Smooth muscle cell (in vitro differentiated cells): ENCODE measurements at regions not wholly inside any gene's neighbourhood (a gene's known extent, or its start where the extent isn't known, plus 50 kb on each side); places are given as distances from the start of the nearest gene placed in this dataset.

Source experiments
- DNase-seq: peaks from one replicate; lab custom pipeline; 2025; ENCODE audit not compliant: unreplicated experiment; lab: John Stamatoyannopoulos, UW
- H2AFZ ChIP-seq: fragments of 200-600 bp; sonication (generic); 2 replicates; pipeline ENCODE4 v1.6.0; 2016; ENCODE audit warnings: antibody characterized with exemption, low read depth, mild to moderate bottlenecking
- H3F3A ChIP-seq: fragments of 200-600 bp; sonication (generic); 2 replicates; pipeline ENCODE4 v1.6.0; 2017; ENCODE audit warnings: antibody characterized with exemption, low read depth
- H3K27ac ChIP-seq: fragments of 200-600 bp; sonication (generic); 2 replicates; pipeline ENCODE4 v1.5.1; 2016; ENCODE audit warnings: low read depth, mild to moderate bottlenecking
- H3K27me3 ChIP-seq: fragments of 200-600 bp; sonication (generic); 2 replicates; pipeline ENCODE4 v1.6.1; 2016; ENCODE audit warnings: low read depth, mild to moderate bottlenecking
- H3K36me3 ChIP-seq: fragments of 200-600 bp; sonication (generic); 2 replicates; pipeline ENCODE4 v1.5.1; 2016; ENCODE audit warnings: low read depth
- H3K4me1 ChIP-seq: fragments of 200-600 bp; sonication (generic); 2 replicates; pipeline ENCODE4 v1.5.1; 2016; ENCODE audit warnings: low read depth
- H3K4me2 ChIP-seq: fragments of 200-600 bp; sonication (generic); 2 replicates; pipeline ENCODE4 v1.6.0; 2016; ENCODE audit warnings: mild to moderate bottlenecking
- H3K4me3 ChIP-seq: fragments of 200-600 bp; sonication (generic); 2 replicates; pipeline ENCODE4 v1.5.1; 2016; ENCODE audit warnings: mild to moderate bottlenecking
- H3K79me2 ChIP-seq: fragments of 200-600 bp; sonication (generic); 2 replicates; pipeline ENCODE4 v1.6.0; 2016; ENCODE audit warnings: low read depth, mild to moderate bottlenecking
- H3K9ac ChIP-seq: fragments of 200-600 bp; sonication (generic); 2 replicates; pipeline ENCODE4 v1.6.0; 2016; ENCODE audit warnings: low read depth
- H3K9me3 ChIP-seq: fragments of 200-600 bp; sonication (generic); replicated peaks from 2 replicates; pipeline ENCODE4 v1.5.1; 2016; ENCODE audit warnings: low read depth
- H4K20me1 ChIP-seq: fragments of 200-600 bp; sonication (generic); 2 replicates; pipeline ENCODE4 v1.6.0; 2016; ENCODE audit warnings: low read depth
- WGBS: methylation state at CpG from one replicate; pipeline ENCODE4 v1.1.7; 2016; ENCODE audit warnings: low lambda C conversion rate; 5-methylcytosine and 5-hydroxymethylcytosine counted together
- TF ChIP-seq, protein P1 (sequence below): fragments of 200-600 bp; sonication (generic); IDR thresholded peaks from 2 replicates; pipeline ENCODE4 v1.5.1; 2017; ENCODE audit warnings: borderline replicate concordance, mild to moderate bottlenecking, antibody characterized with exemption; ENCODE audit not compliant: insufficient read depth, poor library complexity, severe bottlenecking

DNA sequence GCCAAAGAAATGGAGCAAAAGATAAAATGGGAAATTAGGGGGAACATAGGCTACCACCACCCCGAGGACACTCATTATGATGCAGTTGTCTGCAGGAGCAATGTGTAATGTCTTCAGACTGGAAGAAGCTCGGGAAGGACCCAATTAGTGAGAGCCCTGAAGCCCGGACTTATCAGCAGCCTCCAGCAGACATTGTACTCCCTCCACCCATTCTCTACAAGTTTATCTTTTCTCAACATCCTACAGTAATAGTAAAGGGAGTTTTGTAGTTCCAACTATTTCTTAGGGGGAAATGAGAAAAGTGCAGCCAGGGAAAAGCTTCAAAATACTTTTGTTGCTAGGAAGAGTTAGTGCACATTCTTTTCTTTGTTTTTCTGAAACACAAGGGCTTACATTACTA is 657.3 kb upstream of the COBL start:
- Histone ChIP-seq H3K27me3 (no peaks in the 10 kb centered on the region), H3K4me3 (no peak overlapping the region), H3F3A (no peaks in the 10 kb centered on the region), H3K9me3 (no peaks in the 10 kb centered on the region), H2AFZ (peak overlapping the region; percentile 21), H3K4me2 (no peak overlapping the region), H3K79me2 (no peaks in the 10 kb centered on the region), H3K9ac (no peak overlapping the region), H4K20me1 (no peaks in the 10 kb centered on the region), H3K27ac (no peak overlapping the region), H3K36me3 (no peaks in the 10 kb centered on the region), H3K4me1 (no peaks in the 10 kb centered on the region)
- TF ChIP-seq, protein P1, sequence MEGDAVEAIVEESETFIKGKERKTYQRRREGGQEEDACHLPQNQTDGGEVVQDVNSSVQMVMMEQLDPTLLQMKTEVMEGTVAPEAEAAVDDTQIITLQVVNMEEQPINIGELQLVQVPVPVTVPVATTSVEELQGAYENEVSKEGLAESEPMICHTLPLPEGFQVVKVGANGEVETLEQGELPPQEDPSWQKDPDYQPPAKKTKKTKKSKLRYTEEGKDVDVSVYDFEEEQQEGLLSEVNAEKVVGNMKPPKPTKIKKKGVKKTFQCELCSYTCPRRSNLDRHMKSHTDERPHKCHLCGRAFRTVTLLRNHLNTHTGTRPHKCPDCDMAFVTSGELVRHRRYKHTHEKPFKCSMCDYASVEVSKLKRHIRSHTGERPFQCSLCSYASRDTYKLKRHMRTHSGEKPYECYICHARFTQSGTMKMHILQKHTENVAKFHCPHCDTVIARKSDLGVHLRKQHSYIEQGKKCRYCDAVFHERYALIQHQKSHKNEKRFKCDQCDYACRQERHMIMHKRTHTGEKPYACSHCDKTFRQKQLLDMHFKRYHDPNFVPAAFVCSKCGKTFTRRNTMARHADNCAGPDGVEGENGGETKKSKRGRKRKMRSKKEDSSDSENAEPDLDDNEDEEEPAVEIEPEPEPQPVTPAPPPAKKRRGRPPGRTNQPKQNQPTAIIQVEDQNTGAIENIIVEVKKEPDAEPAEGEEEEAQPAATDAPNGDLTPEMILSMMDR = no peak
- 60% methylated on average over 3 of the region's 3 CpGs for WGBS
- no peak for DNase-seq

DNA sequence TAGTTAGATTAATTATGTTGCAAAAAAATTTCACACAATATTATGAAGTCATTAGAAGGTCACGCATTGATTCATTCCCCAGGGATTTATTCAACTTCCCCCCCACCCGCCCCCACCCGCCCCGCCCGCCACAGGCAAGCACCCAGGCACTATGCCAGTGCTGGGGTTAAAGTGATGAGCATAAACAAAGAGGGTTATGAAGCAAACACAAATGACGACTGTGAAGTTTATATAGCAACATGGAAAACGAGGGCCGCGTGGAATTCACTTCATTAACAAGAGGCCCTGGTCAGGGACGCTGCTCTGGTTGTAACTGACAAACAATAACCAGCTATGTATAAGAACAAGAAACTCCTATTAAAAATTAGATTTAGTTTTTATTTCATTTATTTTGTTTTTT is 656.5 kb upstream of the COBL start:
- 87% methylated on average over 10 of the region's 10 CpGs for WGBS
- Histone ChIP-seq H2AFZ (no peak overlapping the region), H4K20me1 (no peaks in the 10 kb centered on the region), H3K79me2 (no peaks in the 10 kb centered on the region), H3K4me1 (no peaks in the 10 kb centered on the region), H3K27me3 (no peaks in the 10 kb centered on the region), H3K36me3 (no peaks in the 10 kb centered on the region), H3K9me3 (no peaks in the 10 kb centered on the region), H3F3A (no peaks in the 10 kb centered on the region), H3K27ac (no peak overlapping the region), H3K9ac (no peak overlapping the region), H3K4me2 (no peak overlapping the region), H3K4me3 (no peak overlapping the region)
- TF ChIP-seq, protein P1 = no peak
- DNase-seq = no peak

DNA sequence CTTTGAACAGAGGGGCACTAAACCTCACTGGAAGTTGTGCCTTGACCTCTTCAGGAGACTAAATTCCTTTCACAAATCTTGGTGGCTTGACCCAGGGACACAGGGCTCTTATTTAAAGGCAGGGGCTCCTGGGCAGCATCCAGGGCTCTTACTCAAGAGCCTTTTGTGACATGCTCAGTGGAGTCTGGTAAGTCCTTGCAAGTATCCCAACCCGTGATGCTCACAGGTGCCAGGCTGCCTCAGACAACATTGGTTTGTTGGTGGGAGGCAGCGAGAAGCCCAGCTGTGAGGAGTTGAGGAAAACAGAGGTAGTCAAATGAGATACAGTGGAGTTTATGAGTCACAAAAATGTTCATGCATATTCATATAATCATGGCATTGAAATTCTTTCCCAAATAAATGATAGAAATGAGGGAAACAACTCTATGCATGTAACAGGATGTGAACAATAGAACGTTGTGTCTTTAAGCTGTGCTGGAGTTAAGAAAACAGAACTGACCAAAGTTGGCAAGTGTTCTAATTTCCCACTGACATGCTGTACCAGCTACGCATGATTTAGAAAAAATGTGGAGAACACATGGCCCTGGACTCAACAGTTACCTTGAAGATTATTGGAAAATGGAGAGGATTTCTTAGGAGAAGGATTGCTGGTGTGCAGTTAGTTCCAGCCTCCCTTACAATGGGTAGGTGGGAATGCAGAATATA is 654.5 kb upstream of the COBL start:
- Histone ChIP-seq H3F3A (no peaks in the 10 kb centered on the region), H3K27me3 (no peaks in the 10 kb centered on the region), H3K27ac (no peak overlapping the region), H3K79me2 (no peaks in the 10 kb centered on the region), H3K36me3 (no peaks in the 10 kb centered on the region), H2AFZ (no peak overlapping the region), H3K4me1 (no peaks in the 10 kb centered on the region), H3K4me3 (no peak overlapping the region), H3K9me3 (no peaks in the 10 kb centered on the region), H3K9ac (no peak overlapping the region), H4K20me1 (no peaks in the 10 kb centered on the region), H3K4me2 (no peak overlapping the region)
- no peak for DNase-seq
- TF ChIP-seq, protein P1 = no peak
- 91% methylated on average over 4 of the region's 4 CpGs for WGBS

DNA sequence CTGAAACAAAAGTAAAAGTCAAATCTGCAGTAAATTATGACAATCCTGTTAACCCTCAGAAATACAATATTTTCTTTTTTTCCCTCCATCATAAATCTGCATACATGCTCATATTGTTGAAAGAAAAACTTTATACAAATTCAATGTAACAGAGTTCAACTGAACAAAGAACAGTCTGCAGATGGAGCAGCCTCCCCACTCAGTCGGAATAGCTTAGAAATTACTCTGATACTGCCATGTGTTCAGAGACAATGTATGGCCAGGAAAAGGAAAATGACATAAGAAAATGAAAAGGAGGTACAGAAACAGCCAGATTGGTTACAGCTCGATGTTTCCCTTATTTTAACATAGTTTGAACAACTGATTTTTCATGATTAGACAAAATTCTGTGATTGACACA is 651.9 kb upstream of the COBL start:
- Histone ChIP-seq H4K20me1 (no peaks in the 10 kb centered on the region), H2AFZ (no peak overlapping the region), H3K4me3 (no peak overlapping the region), H3K27ac (no peak overlapping the region), H3K4me2 (no peak overlapping the region), H3F3A (no peaks in the 10 kb centered on the region), H3K79me2 (no peaks in the 10 kb centered on the region), H3K4me1 (no peaks in the 10 kb centered on the region), H3K9ac (no peak overlapping the region), H3K36me3 (no peaks in the 10 kb centered on the region), H3K27me3 (no peaks in the 10 kb centered on the region), H3K9me3 (no peaks in the 10 kb centered on the region)
- DNase-seq = no peak
- TF ChIP-seq, protein P1 = no peak
- WGBS = 79% methylated on average over 2 of the region's 2 CpGs
